HCT116 (cell line): ENCODE measurements at regions not wholly inside any gene's neighbourhood (a gene's known extent, or its start where the extent isn't known, plus 50 kb on each side); places are given as distances from the start of the nearest gene placed in this dataset.

Experiments used
- ATAC-seq: fragments of 200-7000 bp; cut with Tn5 transposase; 2 replicates; pipeline ENCODE4 v1.9.1; 2020; ENCODE audit warnings: mild to moderate bottlenecking, moderate library complexity
- BruUV-seq: library from RNA; stranded (reverse); fragments of 400-500 nt; replicated peaks from 2 replicates; lab custom pipeline; 2021; lab: Mats Ljungman, UMichigan
- CTCF ChIA-PET: fragments of 300-600 bp; sonication (Branson Sonifier 250); formaldehyde crosslinking; loops from one replicate; lab custom pipeline; 2021; ENCODE audit warnings: antibody characterized with exemption; lab: Charles Lee
- POLR2A ChIA-PET: fragments of 300-600, 350-600 bp; sonication (Branson Sonifier 250); formaldehyde crosslinking; loops from one replicate; lab custom pipeline; 2021; ENCODE audit warnings: antibody characterized with exemption; lab: Charles Lee
- RAD21 ChIA-PET, 2 experiments: fragments of 300-600 bp; sonication (Branson Sonifier 250); formaldehyde crosslinking; loops; one replicate each; lab custom pipeline; 2023; ENCODE audit warnings: low total read pairs in 2 of 2; ENCODE audit not compliant: uncharacterized antibody in 2 of 2, unreplicated experiment in 2 of 2, low non-redundant PET in 1 of 2; lab: Charles Lee
- DNase-seq: peaks from one replicate; pipeline ENCODE4 v3.0.0-alpha.2; 2010; ENCODE audit warnings: low read depth, low spot score
- H2AFZ ChIP-seq: fragments of 200-600 bp; shearing (Covaris generic), sonication (generic); 2 replicates; pipeline ENCODE4 v1.6.1; 2017; ENCODE audit warnings: low read depth, mixed run types, mixed read lengths, antibody characterized with exemption, low read length; ENCODE audit not compliant: poor library complexity, severe bottlenecking
- H3K27ac ChIP-seq: 2 replicates; pipeline ENCODE4 v1.5.1; 2012; ENCODE audit warnings: low read depth, low read length
- H3K27me3 ChIP-seq: fragments of 200-600 bp; sonication (generic); 2 replicates; pipeline ENCODE4 v1.6.1; 2016; ENCODE audit warnings: mixed run types, low read length, mixed read lengths; ENCODE audit not compliant: insufficient read depth
- H3K36me3 ChIP-seq, 2 experiments: fragments of 200-500 bp in 1 of 2; fragments of 200-600 bp in 1 of 2; sonication (Bioruptor generic) in 1 of 2; sonication (generic) in 1 of 2; 2 replicates each; pipeline versions ENCODE4 v1.5.1 to v1.6.1; 2014 to 2016; ENCODE audit warnings: low read length in 2 of 2, inconsistent platforms in 1 of 2, mixed read lengths in 1 of 2, mixed run types in 1 of 2; ENCODE audit not compliant: insufficient read depth in 2 of 2, control insufficient read depth in 1 of 2
- H3K4me1 ChIP-seq, 2 experiments: fragments of 200-600 bp in 1 of 2; sonication (generic) in 1 of 2; 2 replicates each; pipeline versions ENCODE4 v1.5.1 to v1.6.1; 2012 to 2017; ENCODE audit warnings: low read length in 2 of 2, inconsistent platforms in 1 of 2, mild to moderate bottlenecking in 1 of 2, mixed read lengths in 1 of 2, mixed run types in 1 of 2, moderate library complexity in 1 of 2; ENCODE audit not compliant: insufficient read depth in 2 of 2, control insufficient read depth in 1 of 2
- H3K4me2 ChIP-seq: fragments of 200-600 bp; sonication (generic); 2 replicates; pipeline ENCODE4 v1.6.1; 2017; ENCODE audit warnings: mixed run types, low read length, mixed read lengths
- H3K4me3 ChIP-seq, 2 experiments: fragments of 200-600 bp in 1 of 2; sonication (generic) in 1 of 2; replicated peaks in 1 of 2; 2 replicates each; pipeline ENCODE4 v1.5.1; 2011 to 2016; ENCODE audit warnings: low read length in 2 of 2, control low read depth in 1 of 2, low read depth in 1 of 2, mild to moderate bottlenecking in 1 of 2, mixed read lengths in 1 of 2, mixed run types in 1 of 2
- H3K79me2 ChIP-seq: fragments of 200-600 bp; sonication (generic); 2 replicates; pipeline ENCODE4 v1.6.1; 2017; ENCODE audit warnings: mild to moderate bottlenecking, mixed run types, low read length, moderate library complexity, mixed read lengths; ENCODE audit not compliant: insufficient read depth
- H3K9ac ChIP-seq: fragments of 200-600 bp; sonication (generic); 2 replicates; pipeline ENCODE4 v1.6.1; 2016; ENCODE audit warnings: low read length, mixed read lengths
- H3K9me2 ChIP-seq: fragments of 200-600 bp; sonication (generic), shearing (Covaris generic); 2 replicates; pipeline ENCODE4 v1.6.1; 2017; ENCODE audit warnings: mixed run types, mild to moderate bottlenecking, moderate library complexity; ENCODE audit not compliant: insufficient read depth
- H3K9me3 ChIP-seq, 2 experiments: fragments of 200-500 bp in 1 of 2; fragments of 200-600 bp in 1 of 2; sonication (Bioruptor generic) in 1 of 2; sonication (generic) in 1 of 2; 2 replicates each; pipeline ENCODE4 v1.6.1; 2014 to 2017; ENCODE audit warnings: low read length in 2 of 2, mixed read lengths in 2 of 2, inconsistent platforms in 1 of 2, low read depth in 1 of 2, mild to moderate bottlenecking in 1 of 2, mixed run types in 1 of 2, moderate library complexity in 1 of 2; ENCODE audit not compliant: control insufficient read depth in 1 of 2, insufficient read depth in 1 of 2
- H4K20me1 ChIP-seq: fragments of 200-600 bp; sonication (generic), shearing (Covaris generic); 2 replicates; pipeline ENCODE4 v1.6.1; 2017; ENCODE audit warnings: mixed run types, mild to moderate bottlenecking, moderate library complexity; ENCODE audit not compliant: insufficient read depth
- CBX3 ChIP-seq: IDR thresholded peaks from 2 replicates; pipeline ENCODE4 v1.6.1; 2012; ENCODE audit warnings: low read depth
- EZH2phosphoT487 ChIP-seq: fragments of 200-600 bp; IDR thresholded peaks from 2 replicates; pipeline ENCODE4 v1.6.1; 2018; ENCODE audit warnings: antibody characterized with exemption, borderline replicate concordance
- JUND ChIP-seq: IDR thresholded peaks from 2 replicates; pipeline ENCODE4 v1.6.1; 2012
- POLR2A ChIP-seq: IDR thresholded peaks from 2 replicates; pipeline ENCODE4 v1.7.0; 2011; ENCODE audit warnings: borderline replicate concordance; ENCODE audit not compliant: insufficient read depth, insufficient read length; ENCODE audit errors: extremely low read depth
- POLR2AphosphoS5 ChIP-seq: IDR thresholded peaks from 2 replicates; pipeline ENCODE4 v1.6.1; 2011; ENCODE audit warnings: mild to moderate bottlenecking, low read depth, low read length, moderate library complexity
- REST ChIP-seq: IDR thresholded peaks from 2 replicates; pipeline ENCODE4 v1.6.1; 2012; ENCODE audit warnings: low read depth
- TCF7L2 ChIP-seq: IDR thresholded peaks from 2 replicates; pipeline ENCODE4 v1.7.0; 2011; ENCODE audit warnings: borderline replicate concordance, inconsistent platforms; ENCODE audit not compliant: insufficient read depth, insufficient read length; ENCODE audit errors: extremely low read depth
- ZBTB33 ChIP-seq: IDR thresholded peaks from 2 replicates; pipeline ENCODE4 v1.6.1; 2011; ENCODE audit warnings: mild to moderate bottlenecking, low read length, moderate library complexity; ENCODE audit not compliant: insufficient replicate concordance; ENCODE audit errors: extremely low read depth
- ZFX ChIP-seq: fragments of 450-650 bp; IDR thresholded peaks from 2 replicates; pipeline ENCODE4 v1.6.1; 2017
- ZNF274 ChIP-seq: fragments of 200-500 bp; sonication (Bioruptor generic); IDR thresholded peaks from 2 replicates; pipeline ENCODE4 v1.6.1; 2014; ENCODE audit warnings: mild to moderate bottlenecking, low read depth, low read length, inconsistent platforms
- intact Hi-C: fragments of 100-400 bp; cut with micrococcal nuclease; formaldehyde crosslinking; loops from 2 replicates; pipeline ENCODE4 v1.10.0; 2022
- TF ChIP-seq, protein P1 (sequence below): IDR thresholded peaks from 2 replicates; pipeline ENCODE4 v1.6.1; 2012

- Histone ChIP-seq H3K9me3 (no peaks in the 10 kb centered on the region), H3K36me3 (no peaks in the 10 kb centered on the region), H3K27me3 (no peaks in the 10 kb centered on the region), H3K4me1 (peaks cover 31 to 82% of the 10 kb centered on the region in 2 experiments), H3K4me2 (peak overlapping the region; percentile 86), H3K79me2 (peaks cover 32% of the 10 kb centered on the region), H3K4me3 (peak overlapping the region; percentile 37 to 60)
- ATAC-seq = peak; percentile 40
- POLR2A ChIA-PET = no interaction called here
- BruUV-seq = no TSS peak
- DNase-seq = no peak
- intact Hi-C loops = loop anchor here (2.0 to 10.0 kb wide), 4 partner anchors 75 to 1369 kb away; partner anchors contain the start of gene MID1IP1
- TF ChIP-seq POLR2A = peak; percentile 11
- no peak for TF ChIP-seq CBX3
- TF ChIP-seq ZFX = peak; percentile 30; the same call in 1 of the 2 replicates
- TF ChIP-seq, all 23 proteins: peak for 2
- no peaks in the 10 kb centered on the region for H3K9me2 ChIP-seq
- no peak overlapping the region for H2AFZ ChIP-seq
- H3K27ac ChIP-seq = peak overlapping the region; percentile 98
- CTCF ChIA-PET = no interaction called here
- RAD21 ChIA-PET = no interaction called here
- no peaks in the 10 kb centered on the region for H4K20me1 ChIP-seq
- peak overlapping the region; percentile 83 for H3K9ac ChIP-seq
Measured at GRCh38 chrX:40173143-40174000, 75.6 kb upstream of the BCOR start.

- RAD21 ChIA-PET = no interaction called here
- CTCF ChIA-PET = no interaction called here
- Histone ChIP-seq H3K4me3 (peak overlapping the region; percentile 37 to 60), H3K27me3 (no peaks in the 10 kb centered on the region), H3K9me2 (no peaks in the 10 kb centered on the region), H4K20me1 (no peaks in the 10 kb centered on the region), H3K9me3 (no peaks in the 10 kb centered on the region), H2AFZ (no peak overlapping the region), H3K4me2 (peak overlapping the region; percentile 86), H3K9ac (peak overlapping the region; percentile 83), H3K36me3 (no peaks in the 10 kb centered on the region), H3K79me2 (peaks cover 39% of the 10 kb centered on the region), H3K27ac (peak overlapping the region; percentile 98), H3K4me1 (peaks cover 35 to 90% of the 10 kb centered on the region in 2 experiments)
- DNase-seq (no peak), ATAC-seq (no peak)
- POLR2A ChIA-PET = no interaction called here
- BruUV-seq = no TSS peak
- intact Hi-C loops = loop anchor here (2.0 to 10.0 kb wide), 4 partner anchors 74 to 1368 kb away; partner anchors contain the start of gene MID1IP1
- TF ChIP-seq, protein P1, sequence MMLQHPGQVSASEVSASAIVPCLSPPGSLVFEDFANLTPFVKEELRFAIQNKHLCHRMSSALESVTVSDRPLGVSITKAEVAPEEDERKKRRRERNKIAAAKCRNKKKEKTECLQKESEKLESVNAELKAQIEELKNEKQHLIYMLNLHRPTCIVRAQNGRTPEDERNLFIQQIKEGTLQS = no peak
- TF ChIP-seq ZFX = 0 out of 2 replicates have a peak, but pooled peaks have one; percentile 3
- no peak for TF ChIP-seq CBX3
- no peak for TF ChIP-seq REST
- no peak for TF ChIP-seq EZH2phosphoT487
- no peak for TF ChIP-seq POLR2AphosphoS5
- TF ChIP-seq ZBTB33 = no peak
- no peak for TF ChIP-seq ZNF274
- no peak for TF ChIP-seq JUND
- peak; percentile 51 for TF ChIP-seq TCF7L2
Measured at GRCh38 chrX:40172401-40173142, 74.8 kb upstream of the BCOR start.
